ENCODE measurements at regions not wholly inside any gene's neighbourhood (a gene's known extent, or its start where the extent isn't known, plus 50 kb on each side); places are given as distances from the start of the nearest gene placed in this dataset.
"Not testable (repeated sequence)": the region's sequence is repeated elsewhere in the genome, so short reads cannot be mapped to it uniquely, and the experiment has no call there.

GRCh38 chr3:153372326-153372725 is 210.3 kb downstream of the RAP2B start:
- H3K36me3 ChIP-seq (ENCODE audit: insufficient read depth, low read length, poor library complexity, severe bottlenecking) = no peaks in the 10 kb centered on the region
- H3K4me3 ChIP-seq (ENCODE audit: low read depth, low read length, poor library complexity, severe bottlenecking) = no peak overlapping the region
- intact Hi-C loops (cut with micrococcal nuclease; ENCODE audit: unreplicated experiment) = no loop called here
- DNase-seq (ENCODE audit: low spot score) = no peak
- no peak for TF ChIP-seq EZH2 (IDR thresholded peaks at IDR 0.05; ENCODE audit: borderline replicate concordance, low read depth, low read length, poor library complexity, severe bottlenecking)
- TF ChIP-seq CTCF (conservative IDR thresholded peaks at IDR 0.05; ENCODE audit: low read depth, low read length) = no peak
- no peaks in the 10 kb centered on the region for H3K9me3 ChIP-seq (ENCODE audit: low read depth, low read length, poor library complexity, severe bottlenecking)
- no TSS peak for BruUV-seq (replicated peaks)
- ChIA-PET POLR2A (ENCODE audit: low non-redundant PET) (no interaction called here), CTCF (no interaction called here)
- H3K27me3 ChIP-seq (replicated peaks; ENCODE audit: insufficient read depth, low read depth, low read length, poor library complexity) = no peaks in the 10 kb centered on the region
- no peak overlapping the region for H3K27ac ChIP-seq (ENCODE audit: low read depth, low read length, poor library complexity, severe bottlenecking)
- no peaks in the 10 kb centered on the region for H3K4me1 ChIP-seq (ENCODE audit: insufficient read depth, low read length, poor library complexity, severe bottlenecking)

- no peaks in the 10 kb centered on the region for H3K36me3 ChIP-seq (ENCODE audit: insufficient read depth, low read length, poor library complexity, severe bottlenecking)
- BruUV-seq (replicated peaks) = no TSS peak
- CTCF ChIA-PET = no interaction called here
- no peaks in the 10 kb centered on the region for H3K4me1 ChIP-seq (ENCODE audit: insufficient read depth, low read length, poor library complexity, severe bottlenecking)
- no peaks in the 10 kb centered on the region for H3K27me3 ChIP-seq (replicated peaks; ENCODE audit: insufficient read depth, low read depth, low read length, poor library complexity)
- no peak for DNase-seq (ENCODE audit: low spot score)
- no peak for TF ChIP-seq CTCF (conservative IDR thresholded peaks at IDR 0.05; ENCODE audit: low read depth, low read length)
- no peak for TF ChIP-seq EZH2 (IDR thresholded peaks at IDR 0.05; ENCODE audit: borderline replicate concordance, low read depth, low read length, poor library complexity, severe bottlenecking)
- no peak overlapping the region for H3K27ac ChIP-seq (ENCODE audit: low read depth, low read length, poor library complexity, severe bottlenecking)
- POLR2A ChIA-PET (ENCODE audit: low non-redundant PET) = no interaction called here
- H3K4me3 ChIP-seq (ENCODE audit: low read depth, low read length, poor library complexity, severe bottlenecking) = no peak overlapping the region
- intact Hi-C loops (cut with micrococcal nuclease; ENCODE audit: unreplicated experiment) = no loop called here
- H3K9me3 ChIP-seq (ENCODE audit: low read depth, low read length, poor library complexity, severe bottlenecking) = no peaks in the 10 kb centered on the region
These were observed 211.6 kb downstream of the RAP2B start for GRCh38 chr3:153373606-153374005.

DNA sequence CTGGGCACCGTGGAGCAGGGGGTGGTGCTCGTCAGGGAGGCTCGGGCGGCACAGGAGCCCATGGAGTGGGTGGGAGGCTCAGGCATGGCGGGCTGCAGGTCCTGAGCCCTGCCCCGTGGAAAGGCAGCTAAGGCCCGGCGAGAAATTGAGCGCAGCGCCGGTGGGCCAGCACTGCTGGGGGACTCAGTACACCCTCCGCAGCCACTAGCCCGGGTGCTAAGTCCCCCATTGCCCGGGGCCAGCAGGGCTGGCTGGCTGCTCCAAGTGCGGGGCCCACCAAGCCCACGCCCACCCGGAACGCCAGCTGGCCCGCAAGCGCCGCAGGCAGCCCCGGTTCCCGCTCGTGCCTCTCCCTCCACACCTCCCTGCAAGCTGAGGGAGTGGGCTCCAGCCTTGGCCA is 216.3 kb downstream of the RAP2B start:
- DNase-seq (ENCODE audit: low spot score); H3K27me3 ChIP-seq (replicated peaks; ENCODE audit: insufficient read depth, low read depth, low read length, poor library complexity); POLR2A ChIA-PET (ENCODE audit: low non-redundant PET); CTCF ChIA-PET; BruUV-seq (replicated peaks); H3K4me1 ChIP-seq (ENCODE audit: insufficient read depth, low read length, poor library complexity, severe bottlenecking); H3K9me3 ChIP-seq (ENCODE audit: low read depth, low read length, poor library complexity, severe bottlenecking); H3K4me3 ChIP-seq (ENCODE audit: low read depth, low read length, poor library complexity, severe bottlenecking); H3K36me3 ChIP-seq (ENCODE audit: insufficient read depth, low read length, poor library complexity, severe bottlenecking); intact Hi-C loops (cut with micrococcal nuclease; ENCODE audit: unreplicated experiment); H3K27ac ChIP-seq (ENCODE audit: low read depth, low read length, poor library complexity, severe bottlenecking): not testable (repeated sequence)

DNA sequence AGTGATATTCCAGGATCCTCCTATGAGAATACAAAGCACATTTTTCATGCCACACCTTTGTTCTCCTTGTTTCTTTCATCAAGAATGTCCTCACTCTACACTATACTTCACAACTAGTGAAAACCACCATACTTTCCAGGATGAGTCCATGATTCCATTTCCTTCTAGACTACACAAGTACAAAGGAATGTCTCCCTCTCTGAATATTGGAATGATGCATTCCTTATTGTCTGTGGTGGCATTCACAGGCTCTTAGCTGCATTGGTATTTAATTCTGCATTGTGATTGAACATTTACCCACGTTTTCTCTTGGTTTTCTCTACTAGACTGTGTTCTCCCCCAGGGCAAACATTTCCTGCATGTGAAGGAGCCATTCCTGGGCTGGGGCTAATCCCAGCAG is 217.5 kb downstream of the RAP2B start:
- Histone ChIP-seq H3K9me3 (ENCODE audit: low read depth, low read length, poor library complexity, severe bottlenecking) (no peaks in the 10 kb centered on the region), H3K4me3 (ENCODE audit: low read depth, low read length, poor library complexity, severe bottlenecking) (no peak overlapping the region), H3K27ac (ENCODE audit: low read depth, low read length, poor library complexity, severe bottlenecking) (no peak overlapping the region), H3K36me3 (ENCODE audit: insufficient read depth, low read length, poor library complexity, severe bottlenecking) (no peaks in the 10 kb centered on the region), H3K4me1 (ENCODE audit: insufficient read depth, low read length, poor library complexity, severe bottlenecking) (no peaks in the 10 kb centered on the region), H3K27me3 (replicated peaks; ENCODE audit: insufficient read depth, low read depth, low read length, poor library complexity) (no peaks in the 10 kb centered on the region)
- intact Hi-C loops (cut with micrococcal nuclease; ENCODE audit: unreplicated experiment) = no loop called here
- TF ChIP-seq EZH2 (IDR thresholded peaks at IDR 0.05; ENCODE audit: borderline replicate concordance, low read depth, low read length, poor library complexity, severe bottlenecking) (no peak), CTCF (conservative IDR thresholded peaks at IDR 0.05; ENCODE audit: low read depth, low read length) (no peak)
- BruUV-seq (replicated peaks) = no TSS peak
- ChIA-PET CTCF (no interaction called here), POLR2A (ENCODE audit: low non-redundant PET) (no interaction called here)
- no peak for DNase-seq (ENCODE audit: low spot score)
